ENCODE measurements at regions not wholly inside any gene's neighbourhood (a gene's known extent, or its start where the extent isn't known, plus 50 kb on each side); places are given as distances from the start of the nearest gene placed in this dataset.
A peak's percentile ranks its signal among the peaks of the same experiment; 100 is the strongest.
"Not testable (repeated sequence)": the region's sequence is repeated elsewhere in the genome, so short reads cannot be mapped to it uniquely, and the experiment has no call there.

- DNase-seq (ENCODE audit: low read depth), result not testable (repeated sequence)
Measured at GRCh38 chr3:40949347-40949746, 250.0 kb upstream of the CTNNB1 start.

- peak; percentile 57 for DNase-seq (ENCODE audit: low read depth)
Measured at GRCh38 chr3:40951636-40952035, 247.7 kb upstream of the CTNNB1 start.

GRCh38 chr3:40961104-40961857, 238.0 kb upstream of the CTNNB1 start:
- DNase-seq (ENCODE audit: low read depth), result no peak

- DNase-seq (ENCODE audit: low read depth), result no peak
Measured at GRCh38 chr3:40962721-40963120, 236.6 kb upstream of the CTNNB1 start.

GRCh38 chr3:40968666-40969065, 230.6 kb upstream of the CTNNB1 start:
- no peak for DNase-seq (ENCODE audit: low read depth)

- DNase-seq (ENCODE audit: low read depth), result no peak
Measured at GRCh38 chr3:40969341-40969740, 230.0 kb upstream of the CTNNB1 start.

- DNase-seq (ENCODE audit: low read depth), result peak; percentile 58
Measured at GRCh38 chr3:40969756-40970466, 229.4 kb upstream of the CTNNB1 start.

- DNase-seq (ENCODE audit: low read depth), result peak; percentile 94
Measured at GRCh38 chr3:40971191-40972168, 227.8 kb upstream of the CTNNB1 start.

- DNase-seq (ENCODE audit: low read depth), result no peak
Measured at GRCh38 chr3:40972350-40972749, 227.0 kb upstream of the CTNNB1 start.

GRCh38 chr3:40973141-40973540, 226.2 kb upstream of the CTNNB1 start:
- DNase-seq (ENCODE audit: low read depth), result no peak

GRCh38 chr3:40975711-40976121, 223.6 kb upstream of the CTNNB1 start:
- no peak for DNase-seq (ENCODE audit: low read depth)

GRCh38 chr3:40976241-40976640, 223.1 kb upstream of the CTNNB1 start:
- DNase-seq (ENCODE audit: low read depth), result no peak

- no peak for DNase-seq (ENCODE audit: low read depth)
Measured at GRCh38 chr3:40978442-40978841, 220.9 kb upstream of the CTNNB1 start.

- DNase-seq (ENCODE audit: low read depth), result no peak
Measured at GRCh38 chr3:40979962-40980361, 219.3 kb upstream of the CTNNB1 start.

- no peak for DNase-seq (ENCODE audit: low read depth)
Measured at GRCh38 chr3:40980467-40980866, 218.8 kb upstream of the CTNNB1 start.

GRCh38 chr3:40985195-40985594, 214.1 kb upstream of the CTNNB1 start:
- DNase-seq (ENCODE audit: low read depth), result no peak

GRCh38 chr3:40988468-40988867, 210.8 kb upstream of the CTNNB1 start:
- DNase-seq (ENCODE audit: low read depth), result no peak

- no peak for DNase-seq (ENCODE audit: low read depth)
Measured at GRCh38 chr3:40989141-40990061, 209.9 kb upstream of the CTNNB1 start.

GRCh38 chr3:40990062-40990456, 209.2 kb upstream of the CTNNB1 start:
- DNase-seq (ENCODE audit: low read depth), result no peak

- DNase-seq (ENCODE audit: low read depth), result no peak
Measured at GRCh38 chr3:40992023-40992422, 207.3 kb upstream of the CTNNB1 start.

- DNase-seq (ENCODE audit: low read depth), result peak; percentile 21
Measured at GRCh38 chr3:40994611-40995010, 204.7 kb upstream of the CTNNB1 start.
